ENCODE measurements at regions not wholly inside any gene's neighbourhood (a gene's known extent, or its start where the extent isn't known, plus 50 kb on each side); places are given as distances from the start of the nearest gene placed in this dataset.
"Not testable (repeated sequence)": the region's sequence is repeated elsewhere in the genome, so short reads cannot be mapped to it uniquely, and the experiment has no call there.

DNA sequence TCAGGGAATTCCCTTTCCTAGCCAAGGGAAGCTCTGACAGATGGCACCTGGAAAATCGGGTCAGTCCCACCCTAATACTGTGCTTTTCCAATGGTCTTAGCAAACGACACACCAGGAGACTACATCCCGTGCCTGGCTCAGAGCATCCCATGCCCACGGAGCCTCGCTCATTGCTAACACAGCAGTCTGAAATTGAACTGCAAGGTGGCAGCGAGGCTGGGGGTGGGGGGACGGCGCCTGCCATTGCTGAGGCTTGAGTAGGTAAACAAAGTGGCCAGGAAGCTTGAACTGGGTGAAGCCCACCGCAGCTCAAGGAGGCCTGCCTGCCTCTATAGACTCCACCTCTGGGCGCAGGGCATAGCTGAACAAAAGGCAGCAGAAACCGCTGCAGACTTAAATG, 279.5 kb upstream of the LUZP2 start:
- not testable (repeated sequence) for DNase-seq, H3K4me3 ChIP-seq, H3K27me3 ChIP-seq, H3K9me3 ChIP-seq, H3K36me3 ChIP-seq

DNA sequence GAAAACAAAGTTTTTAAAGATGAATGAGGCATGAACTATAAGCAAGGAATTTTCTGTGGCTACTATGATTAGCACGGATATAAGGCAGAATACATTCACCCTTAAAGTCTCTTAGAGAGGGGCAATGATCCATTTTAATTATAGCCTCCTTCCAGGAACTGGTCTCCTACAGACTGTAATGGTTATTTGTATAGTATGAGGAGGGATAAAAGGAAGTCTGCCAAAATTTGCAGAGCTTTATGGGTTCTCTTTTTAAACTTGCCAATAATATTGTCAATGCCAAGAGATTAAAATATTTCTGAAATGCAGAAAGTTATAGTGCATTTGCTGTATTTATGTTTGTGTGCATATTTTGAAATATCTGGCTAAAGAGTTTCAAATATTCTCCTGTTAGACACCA, 271.4 kb upstream of the LUZP2 start:
- no peak overlapping the region for H3K4me3 ChIP-seq
- H3K9me3 ChIP-seq = no peaks in the 10 kb centered on the region
- no peaks in the 10 kb centered on the region for H3K27me3 ChIP-seq
- H3K36me3 ChIP-seq = no peaks in the 10 kb centered on the region
- DNase-seq = no peak

DNA sequence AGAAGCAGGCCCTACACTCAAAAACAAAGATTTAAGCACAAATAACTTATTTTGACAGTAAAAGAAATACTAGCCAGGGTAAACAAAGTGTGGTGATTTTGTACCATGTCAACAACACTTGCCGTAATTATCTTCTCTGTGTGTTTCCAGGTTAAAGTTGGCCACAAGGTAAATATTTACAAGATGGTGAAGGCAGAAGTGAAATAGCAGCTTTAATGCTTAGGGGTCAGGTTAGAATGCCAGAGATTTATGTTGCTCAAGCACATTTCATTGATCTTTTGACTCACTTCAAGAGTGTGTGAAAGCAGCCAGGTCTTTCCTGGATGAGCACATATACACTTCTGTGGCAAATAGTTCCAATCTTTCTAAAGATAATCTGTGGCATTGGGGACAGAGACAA, 270.2 kb upstream of the LUZP2 start:
- no peaks in the 10 kb centered on the region for H3K27me3 ChIP-seq
- H3K9me3 ChIP-seq = no peaks in the 10 kb centered on the region
- no peak for DNase-seq
- H3K4me3 ChIP-seq = no peak overlapping the region
- no peaks in the 10 kb centered on the region for H3K36me3 ChIP-seq

DNA sequence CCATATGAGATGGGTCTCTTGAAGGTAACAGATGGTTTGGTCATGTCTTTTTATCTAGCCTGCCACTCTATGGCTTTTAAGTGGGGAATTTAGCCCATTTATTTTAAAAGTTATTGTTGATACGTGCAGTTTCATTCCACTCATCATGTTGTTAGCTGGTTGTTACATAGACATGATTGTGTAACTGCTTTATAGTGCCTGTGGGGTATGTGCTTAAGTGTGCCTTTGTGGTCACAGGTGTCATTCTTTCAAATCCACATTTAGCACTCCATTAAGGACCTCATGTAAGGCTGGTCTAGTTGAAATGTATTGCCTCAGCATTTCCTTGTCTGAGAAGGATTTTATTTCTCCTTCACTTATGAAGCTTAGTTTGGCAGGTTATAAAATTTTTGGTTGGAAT, 263.8 kb upstream of the LUZP2 start:
- H3K36me3 ChIP-seq = no peaks in the 10 kb centered on the region
- no peaks in the 10 kb centered on the region for H3K9me3 ChIP-seq
- no peaks in the 10 kb centered on the region for H3K27me3 ChIP-seq
- no peak overlapping the region for H3K4me3 ChIP-seq
- no peak for DNase-seq

DNA sequence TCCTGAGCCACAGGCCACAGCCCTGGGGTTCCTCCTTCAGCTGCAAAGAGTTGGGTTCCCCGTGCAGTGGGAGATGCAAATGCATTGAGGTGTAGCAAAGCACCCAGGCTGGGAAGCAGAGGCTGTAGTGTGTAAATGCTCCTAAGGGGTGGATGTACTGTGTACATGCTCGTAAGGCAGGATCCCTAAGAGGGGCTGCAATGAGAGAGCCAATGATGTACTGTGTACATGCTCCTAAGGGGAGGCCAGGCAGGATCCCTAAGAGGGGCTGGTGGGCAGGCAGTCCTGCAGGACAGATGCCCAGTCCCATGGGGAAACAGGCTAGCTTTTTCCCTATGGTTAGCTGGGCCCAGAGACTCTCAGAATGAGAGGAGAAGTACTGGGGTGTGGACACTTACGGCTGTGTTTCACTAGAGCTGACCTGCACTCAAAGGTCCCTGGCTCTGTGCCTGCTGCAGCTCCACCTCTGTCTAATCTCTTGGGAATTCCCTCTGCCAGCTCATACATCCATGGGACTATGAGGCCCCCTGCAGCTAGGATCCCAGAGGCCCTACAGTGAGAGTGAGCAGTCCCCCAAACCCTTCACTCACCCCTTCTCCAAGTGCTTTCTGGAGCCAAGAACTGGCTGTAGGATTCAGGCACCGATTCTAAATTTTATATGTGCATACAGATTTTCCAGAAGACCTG, 261.9 kb upstream of the LUZP2 start:
- Histone ChIP-seq H3K9me3 (no peaks in the 10 kb centered on the region), H3K36me3 (no peaks in the 10 kb centered on the region), H3K4me3 (no peak overlapping the region), H3K27me3 (no peaks in the 10 kb centered on the region)
- peak; percentile 12 for DNase-seq

DNA sequence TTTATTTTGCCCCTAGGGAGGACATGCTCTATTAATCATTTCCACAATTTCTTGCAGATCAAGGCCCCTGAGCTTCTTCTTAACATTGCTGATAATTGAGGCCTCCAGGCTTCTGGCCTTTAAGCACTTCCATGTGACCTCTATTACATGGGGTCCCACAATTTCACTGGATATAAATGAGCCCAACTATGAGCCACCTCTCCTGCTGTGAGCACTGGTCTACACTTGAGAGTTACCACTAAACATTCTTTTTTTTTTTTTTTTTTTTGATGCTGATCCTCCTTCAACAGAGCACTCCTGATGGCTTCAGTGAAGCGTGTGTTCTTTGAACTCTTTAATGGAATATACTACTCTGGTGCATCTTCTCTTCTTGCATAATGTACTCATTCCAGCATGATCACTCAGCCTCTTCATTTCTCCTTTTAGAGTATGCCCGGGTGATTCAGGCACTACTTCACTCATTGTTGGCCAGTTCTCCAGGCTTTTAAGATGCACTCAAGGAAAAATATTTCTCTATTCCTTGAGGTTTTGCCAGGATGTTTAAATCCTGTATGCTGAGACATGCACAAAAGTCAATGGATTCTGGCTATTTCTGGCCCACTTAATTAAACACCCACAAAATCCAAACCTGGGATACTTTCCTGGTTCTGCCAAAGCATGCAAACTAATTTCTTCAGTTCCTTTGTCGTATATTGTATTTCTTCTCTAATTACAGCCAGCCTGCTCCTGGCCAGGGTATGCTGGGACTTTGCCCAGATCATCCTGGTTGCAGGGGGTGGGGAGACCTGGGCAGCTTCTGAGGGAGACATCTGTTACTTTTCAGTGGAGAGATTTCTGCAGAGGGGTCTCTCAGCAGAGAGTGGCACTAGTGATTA, 257.8 kb upstream of the LUZP2 start:
- Histone ChIP-seq H3K27me3 (no peaks in the 10 kb centered on the region), H3K4me3 (no peak overlapping the region), H3K9me3 (no peaks in the 10 kb centered on the region), H3K36me3 (no peaks in the 10 kb centered on the region)
- DNase-seq = peak; percentile 65

DNA sequence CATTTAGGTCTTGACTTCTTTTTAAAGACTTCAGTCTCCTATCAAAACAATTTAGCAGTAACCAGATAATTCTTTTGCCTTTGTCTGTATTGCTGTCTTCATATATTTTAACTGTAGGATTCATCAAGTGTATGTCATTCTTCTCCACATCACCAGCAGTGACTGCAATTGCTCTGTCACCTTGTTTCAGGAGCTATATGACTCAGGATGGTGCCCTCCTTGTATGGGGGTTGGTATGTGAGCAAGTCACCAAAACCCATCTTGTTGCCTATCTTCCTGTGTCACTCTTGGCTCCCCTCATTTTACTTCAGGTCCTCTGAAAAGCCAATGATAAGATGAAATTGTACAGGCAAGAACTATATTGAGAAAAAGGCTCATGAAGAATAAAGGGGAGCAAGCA, 256.9 kb upstream of the LUZP2 start:
- DNase-seq = no peak
- no peaks in the 10 kb centered on the region for H3K36me3 ChIP-seq
- H3K27me3 ChIP-seq = no peaks in the 10 kb centered on the region
- H3K4me3 ChIP-seq = no peak overlapping the region
- no peaks in the 10 kb centered on the region for H3K9me3 ChIP-seq

DNA sequence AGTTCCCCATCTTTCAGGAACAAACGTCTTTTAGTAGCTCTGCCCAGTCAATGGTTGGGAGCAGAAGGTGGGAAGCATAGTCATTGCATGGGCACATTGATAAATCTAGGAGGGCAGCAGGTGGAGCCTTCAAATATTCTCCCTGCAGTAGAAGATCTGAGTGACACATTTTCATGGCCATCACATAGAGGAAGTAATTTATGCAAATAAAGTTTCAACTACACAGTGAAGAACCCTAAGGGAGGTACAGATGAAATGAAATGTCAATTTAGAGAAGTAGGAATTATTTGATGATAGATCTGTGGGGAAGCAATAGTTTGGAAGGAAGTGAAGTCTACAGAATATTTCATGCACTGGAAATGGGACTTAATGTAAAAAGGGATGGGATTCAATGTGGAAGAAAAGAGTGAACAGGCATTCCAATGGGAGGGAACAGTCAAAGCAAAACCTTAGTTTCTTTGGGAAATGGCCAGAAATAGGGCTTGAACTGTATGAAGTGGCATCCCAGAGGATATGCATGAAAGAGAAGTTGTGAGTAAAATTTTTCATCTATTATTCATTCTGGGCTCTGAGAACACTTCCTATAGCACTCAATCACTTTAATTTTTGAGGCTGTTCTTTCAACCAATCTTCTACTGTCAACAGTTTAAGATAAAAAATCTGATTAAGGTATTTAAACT, 256.2 kb upstream of the LUZP2 start:
- DNase-seq = no peak
- no peaks in the 10 kb centered on the region for H3K36me3 ChIP-seq

DNA sequence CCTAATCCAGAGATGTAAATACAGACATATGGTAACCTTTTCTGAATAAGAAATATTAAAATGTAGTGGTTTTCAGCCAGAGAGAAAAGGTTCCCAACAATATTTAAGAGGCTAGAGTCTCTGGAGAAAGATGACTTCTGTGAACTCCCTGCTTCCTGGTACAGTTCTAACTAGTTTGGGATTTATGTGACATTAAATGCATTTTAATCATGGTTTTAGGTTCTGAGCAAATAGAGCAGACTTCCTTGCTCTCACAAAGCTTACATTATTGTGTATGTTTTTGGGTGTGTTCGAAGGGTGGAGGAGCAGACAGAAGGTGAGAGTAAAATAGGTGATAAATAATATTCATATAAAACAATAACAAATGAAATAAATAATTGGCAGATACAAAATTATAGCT, 250.1 kb upstream of the LUZP2 start:
- DNase-seq = no peak
- no peaks in the 10 kb centered on the region for H3K9me3 ChIP-seq
- H3K27me3 ChIP-seq = no peaks in the 10 kb centered on the region
- no peaks in the 10 kb centered on the region for H3K36me3 ChIP-seq
- no peak overlapping the region for H3K4me3 ChIP-seq

More for the DNA sequence above, 256.2 kb upstream of the LUZP2 start:
- Histone ChIP-seq H3K27me3 (no peaks in the 10 kb centered on the region), H3K9me3 (no peaks in the 10 kb centered on the region), H3K4me3 (no peak overlapping the region)

DNA sequence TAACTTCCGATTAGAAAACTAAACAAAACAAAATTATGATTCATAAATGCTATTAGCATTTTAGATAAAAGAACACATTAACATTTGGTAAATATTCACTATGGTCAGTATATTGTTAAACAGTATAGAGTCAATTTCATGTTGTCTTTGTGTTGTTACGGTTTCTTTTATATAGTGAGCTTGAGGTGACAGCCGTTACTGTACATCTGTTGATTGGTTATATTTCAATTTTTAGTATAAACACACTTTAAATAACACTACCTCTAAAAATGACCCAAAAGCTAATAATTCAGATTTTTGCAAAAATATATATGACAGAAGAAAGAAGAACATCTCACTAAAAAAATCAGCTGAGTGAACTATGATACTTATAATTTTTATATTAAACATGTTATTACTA, 249.0 kb upstream of the LUZP2 start:
- no peak for DNase-seq
- Histone ChIP-seq H3K9me3 (no peaks in the 10 kb centered on the region), H3K36me3 (no peaks in the 10 kb centered on the region), H3K27me3 (no peaks in the 10 kb centered on the region), H3K4me3 (no peak overlapping the region)

DNA sequence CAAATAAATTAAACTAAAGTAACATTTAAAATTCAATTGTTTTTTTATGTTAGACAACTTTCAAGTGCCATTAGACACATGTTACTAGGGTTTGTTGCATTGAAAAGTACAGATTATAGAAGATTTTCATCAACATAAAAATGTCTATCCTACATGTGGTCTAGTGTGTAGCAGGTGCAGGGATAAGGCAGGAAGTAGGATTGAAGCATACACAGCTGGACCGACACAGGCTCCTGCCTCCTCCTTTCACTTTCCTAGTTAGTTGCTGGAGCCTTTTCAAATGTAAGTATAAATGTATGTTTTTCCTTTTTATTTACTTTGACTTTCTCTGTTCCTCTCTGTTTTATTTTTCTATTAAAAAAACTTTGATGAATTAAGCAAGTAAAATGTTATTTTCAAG, 246.9 kb upstream of the LUZP2 start:
- H3K27me3 ChIP-seq = no peaks in the 10 kb centered on the region
- H3K9me3 ChIP-seq = no peaks in the 10 kb centered on the region
- no peak for DNase-seq
- H3K36me3 ChIP-seq = no peaks in the 10 kb centered on the region
- no peak overlapping the region for H3K4me3 ChIP-seq

DNA sequence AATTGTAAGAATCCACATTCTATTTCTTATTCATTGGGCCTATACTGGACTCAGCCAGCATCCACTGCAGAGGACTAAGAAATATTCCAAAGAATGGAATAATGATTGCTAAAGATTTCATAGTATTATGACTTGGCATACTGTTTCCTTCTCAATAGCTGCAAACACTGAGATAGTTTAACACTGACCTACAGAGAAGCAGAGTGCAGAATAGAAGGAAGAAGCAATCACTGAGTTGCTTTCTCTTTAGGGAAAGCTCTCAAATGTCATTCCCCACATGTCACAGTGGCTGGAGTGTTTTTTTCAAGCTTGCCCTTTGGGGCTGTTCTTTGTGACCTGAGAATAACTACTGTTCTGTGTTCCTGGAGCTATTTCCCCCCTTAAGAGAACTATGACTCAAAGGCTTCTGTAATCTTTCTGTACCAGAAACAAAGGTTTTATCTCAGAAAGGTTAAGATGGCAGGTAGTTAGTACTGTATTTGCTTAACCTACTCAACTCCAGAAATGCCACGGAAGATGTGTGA, 243.6 kb upstream of the LUZP2 start:
- Histone ChIP-seq H3K4me3 (no peak overlapping the region), H3K27me3 (no peaks in the 10 kb centered on the region), H3K9me3 (no peaks in the 10 kb centered on the region), H3K36me3 (no peaks in the 10 kb centered on the region)
- DNase-seq = no peak

DNA sequence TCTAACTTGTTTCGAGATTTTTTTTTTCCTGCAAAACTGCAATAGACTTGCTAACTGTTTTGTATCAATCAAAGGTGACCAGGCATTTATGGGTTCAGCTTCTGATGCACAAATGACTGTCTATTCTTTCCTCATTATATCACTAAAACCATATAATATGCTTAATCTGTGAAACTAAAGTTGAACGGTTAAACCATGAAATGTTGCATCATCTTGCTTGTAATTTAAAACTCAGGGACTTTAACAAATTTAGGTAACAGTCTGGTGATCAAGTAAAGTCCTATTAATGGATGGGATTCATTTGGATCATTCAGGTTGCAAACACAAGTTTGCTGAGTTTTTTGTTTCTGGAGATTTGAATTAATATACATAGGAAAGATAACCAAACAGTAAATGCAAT, 232.0 kb upstream of the LUZP2 start:
- Histone ChIP-seq H3K27me3 (no peaks in the 10 kb centered on the region), H3K4me3 (no peak overlapping the region), H3K36me3 (no peaks in the 10 kb centered on the region), H3K9me3 (no peaks in the 10 kb centered on the region)
- DNase-seq = no peak

DNA sequence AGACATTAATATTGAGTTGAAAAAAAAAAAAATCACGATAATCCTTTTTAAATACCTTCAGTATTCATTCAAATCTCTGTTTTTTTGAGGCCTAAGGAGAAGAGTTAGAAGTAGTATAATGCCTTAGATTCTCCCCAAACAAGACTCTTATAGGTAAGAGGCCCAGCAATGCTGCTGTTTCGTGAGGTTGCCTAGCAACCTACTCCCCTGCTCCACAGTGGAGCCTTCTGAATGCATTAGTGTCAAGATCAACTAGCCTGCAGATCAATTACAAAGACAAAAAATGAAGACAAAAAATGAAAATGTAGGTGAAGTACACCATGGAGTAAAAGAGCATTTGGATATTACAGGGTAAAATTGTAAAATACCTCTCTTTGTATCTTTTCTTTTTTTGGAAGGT, 229.8 kb upstream of the LUZP2 start:
- no peak for DNase-seq
- Histone ChIP-seq H3K27me3 (no peaks in the 10 kb centered on the region), H3K36me3 (no peaks in the 10 kb centered on the region), H3K9me3 (no peaks in the 10 kb centered on the region), H3K4me3 (no peak overlapping the region)

DNA sequence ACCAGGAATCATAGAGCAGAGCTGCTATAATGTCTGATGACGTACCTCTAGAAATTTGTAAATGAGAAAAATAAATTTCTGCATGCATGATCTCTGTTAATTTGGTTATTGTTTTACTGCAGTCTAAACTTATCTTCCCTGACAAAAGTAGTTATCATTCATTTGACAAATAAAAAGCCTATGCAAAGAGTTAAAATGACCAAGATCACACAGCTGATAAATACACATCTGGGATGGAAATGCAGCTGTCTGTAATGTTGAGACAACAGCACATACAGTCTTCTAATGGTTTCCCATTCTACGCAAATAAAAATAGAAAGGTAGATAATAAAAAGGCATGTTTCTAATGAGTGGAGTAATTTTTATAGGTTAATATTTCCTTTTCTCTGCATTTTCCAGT, 225.1 kb upstream of the LUZP2 start:
- no peaks in the 10 kb centered on the region for H3K9me3 ChIP-seq
- DNase-seq = no peak

DNA sequence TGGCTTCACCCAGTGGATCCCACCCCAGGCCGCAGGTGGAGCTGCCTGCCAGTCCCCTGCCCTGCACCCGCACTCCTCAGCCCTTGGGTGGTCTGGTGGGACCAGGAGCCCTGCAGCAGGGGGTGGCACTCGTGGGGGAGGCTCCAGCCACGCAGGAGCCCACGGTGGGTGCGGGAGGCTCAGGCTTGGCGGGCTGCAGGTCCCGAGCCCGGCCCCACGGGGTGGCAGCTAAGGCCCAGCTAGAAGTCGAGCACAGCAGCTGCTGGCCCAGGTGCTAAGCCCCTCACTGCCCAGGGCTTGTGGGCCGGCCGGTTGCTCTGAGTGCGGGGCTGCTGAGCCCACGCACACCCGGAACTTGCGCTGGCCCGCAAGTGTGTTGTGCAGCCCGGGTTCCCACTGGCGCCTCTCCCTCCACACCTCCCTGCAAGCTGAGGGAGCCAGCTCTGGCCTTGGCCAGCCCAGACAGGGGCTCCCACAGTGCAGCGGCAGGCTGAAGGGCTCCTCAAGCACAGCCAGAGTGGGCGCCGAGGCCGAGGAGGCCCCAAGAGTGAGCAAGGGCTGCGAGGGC, 222.6 kb upstream of the LUZP2 start:
- not testable (repeated sequence) for H3K4me3 ChIP-seq, H3K27me3 ChIP-seq, H3K9me3 ChIP-seq, H3K36me3 ChIP-seq, DNase-seq

More for the DNA sequence above, 225.1 kb upstream of the LUZP2 start:
- H3K4me3 ChIP-seq = no peak overlapping the region
- H3K36me3 ChIP-seq = no peaks in the 10 kb centered on the region
- no peaks in the 10 kb centered on the region for H3K27me3 ChIP-seq

DNA sequence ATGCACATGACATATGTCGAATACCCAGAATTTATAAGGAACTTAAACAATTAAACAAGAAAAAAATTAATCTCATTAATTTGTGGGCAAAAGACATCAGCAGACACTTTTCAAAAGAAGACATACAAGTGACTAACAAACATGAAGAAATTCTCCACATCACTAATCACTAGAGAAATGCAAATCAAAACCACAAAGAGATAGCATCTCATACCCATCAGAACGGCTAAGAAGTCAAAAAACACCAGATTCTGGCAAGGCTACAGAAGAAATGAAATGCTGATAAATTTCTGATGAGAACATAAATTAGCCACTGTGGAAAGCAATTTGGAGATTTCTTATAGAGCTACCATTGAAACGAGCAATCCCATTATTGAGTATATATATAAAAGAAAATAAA, 210.6 kb upstream of the LUZP2 start:
- H3K36me3 ChIP-seq = no peaks in the 10 kb centered on the region
- no peaks in the 10 kb centered on the region for H3K27me3 ChIP-seq
- no peak for DNase-seq
- H3K9me3 ChIP-seq = no peaks in the 10 kb centered on the region
- no peak overlapping the region for H3K4me3 ChIP-seq
